Choroid plexus epithelial cell (primary cell): ENCODE measurements at regions not wholly inside any gene's neighbourhood (a gene's known extent, or its start where the extent isn't known, plus 50 kb on each side); places are given as distances from the start of the nearest gene placed in this dataset.

Experiments
- DNase-seq: peaks from one replicate; pipeline ENCODE4 v3.0.0-alpha.2; 2010; ENCODE audit warnings: low read depth
- H3K4me3 ChIP-seq: 2 replicates; pipeline ENCODE4 v1.5.1; 2011; ENCODE audit warnings: low read depth, mild to moderate bottlenecking, control low read depth, low read length, moderate library complexity
- TF ChIP-seq, protein P1 (sequence below): conservative IDR thresholded peaks from 2 replicates; pipeline ENCODE4 v1.5.1; 2011; ENCODE audit warnings: low read depth, mild to moderate bottlenecking, control low read depth, inconsistent platforms, low read length, moderate library complexity

DNA sequence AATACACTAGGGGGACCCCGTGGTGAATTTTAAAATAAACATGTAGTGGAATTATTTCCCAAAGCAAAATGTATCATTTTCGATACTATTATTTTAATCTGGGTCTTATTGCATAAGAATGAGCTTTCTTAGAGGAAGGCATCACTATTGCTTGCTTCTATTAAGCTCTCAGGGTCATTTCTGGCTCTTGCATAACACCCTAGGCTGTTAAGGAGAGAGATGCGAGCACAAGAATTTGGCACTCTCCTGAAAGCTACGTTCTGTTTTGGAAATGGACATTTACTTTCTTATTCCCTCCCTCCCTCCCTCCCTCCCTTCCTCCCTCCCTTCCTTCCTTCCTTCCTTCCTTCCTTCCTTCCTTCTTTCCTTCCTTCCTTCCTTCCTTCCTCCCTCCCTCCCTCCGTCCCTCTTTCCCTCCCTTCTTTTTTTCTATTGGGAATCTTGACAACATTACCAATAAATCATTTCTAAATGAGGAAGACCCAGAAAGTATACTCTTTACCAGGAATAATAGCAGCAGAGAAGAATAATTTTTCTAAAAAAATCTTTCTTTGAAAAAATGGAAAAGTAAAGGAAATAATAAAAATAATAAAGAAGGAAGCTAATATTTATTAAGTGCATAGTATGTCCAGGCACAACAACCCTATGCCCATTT, 83.6 kb upstream of the BDNF start:
- H3K4me3 ChIP-seq = no peak overlapping the region
- TF ChIP-seq, protein P1, sequence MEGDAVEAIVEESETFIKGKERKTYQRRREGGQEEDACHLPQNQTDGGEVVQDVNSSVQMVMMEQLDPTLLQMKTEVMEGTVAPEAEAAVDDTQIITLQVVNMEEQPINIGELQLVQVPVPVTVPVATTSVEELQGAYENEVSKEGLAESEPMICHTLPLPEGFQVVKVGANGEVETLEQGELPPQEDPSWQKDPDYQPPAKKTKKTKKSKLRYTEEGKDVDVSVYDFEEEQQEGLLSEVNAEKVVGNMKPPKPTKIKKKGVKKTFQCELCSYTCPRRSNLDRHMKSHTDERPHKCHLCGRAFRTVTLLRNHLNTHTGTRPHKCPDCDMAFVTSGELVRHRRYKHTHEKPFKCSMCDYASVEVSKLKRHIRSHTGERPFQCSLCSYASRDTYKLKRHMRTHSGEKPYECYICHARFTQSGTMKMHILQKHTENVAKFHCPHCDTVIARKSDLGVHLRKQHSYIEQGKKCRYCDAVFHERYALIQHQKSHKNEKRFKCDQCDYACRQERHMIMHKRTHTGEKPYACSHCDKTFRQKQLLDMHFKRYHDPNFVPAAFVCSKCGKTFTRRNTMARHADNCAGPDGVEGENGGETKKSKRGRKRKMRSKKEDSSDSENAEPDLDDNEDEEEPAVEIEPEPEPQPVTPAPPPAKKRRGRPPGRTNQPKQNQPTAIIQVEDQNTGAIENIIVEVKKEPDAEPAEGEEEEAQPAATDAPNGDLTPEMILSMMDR = no peak
- peak; percentile 36 for DNase-seq

DNA sequence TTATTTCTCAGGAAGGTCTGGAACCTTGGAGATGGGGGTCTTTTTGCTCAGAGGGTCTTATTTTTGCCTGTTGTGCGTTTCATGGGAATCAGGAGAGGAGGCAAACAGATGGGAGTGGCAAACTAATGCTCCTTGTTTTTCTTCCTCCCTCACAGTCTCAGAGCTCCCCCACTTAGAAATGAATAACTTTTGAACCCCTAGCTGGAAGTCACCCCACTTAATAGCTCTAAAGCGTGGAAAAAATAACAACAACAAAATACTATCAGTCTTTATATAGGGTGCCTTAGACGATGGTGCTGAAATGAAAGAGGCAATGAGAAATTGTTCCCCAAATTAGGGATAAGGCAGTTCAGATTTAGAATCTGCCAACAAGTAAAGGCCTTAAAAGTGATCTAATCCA, 76.8 kb upstream of the BDNF start:
- TF ChIP-seq, protein P1 = no peak
- no peak for DNase-seq
- no peak overlapping the region for H3K4me3 ChIP-seq

DNA sequence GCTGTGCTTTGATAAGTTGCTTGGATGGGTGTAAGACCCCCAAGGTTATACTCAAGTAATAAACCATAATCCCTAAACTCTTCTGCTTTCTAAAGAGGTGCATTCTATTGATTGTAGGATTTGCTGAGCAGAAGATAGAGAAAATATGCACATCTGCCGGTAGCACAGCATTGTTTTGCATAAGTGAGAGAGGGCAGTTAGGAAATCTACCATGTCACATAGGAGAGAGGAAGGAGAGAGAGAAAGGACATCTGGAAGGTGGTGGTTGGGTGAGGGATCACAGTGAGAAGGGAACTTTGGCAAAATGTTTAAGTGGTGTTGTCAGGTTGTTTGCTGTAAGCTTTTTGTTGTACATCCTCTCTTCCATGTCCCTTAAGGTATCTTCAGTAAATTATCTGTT, 73.6 kb upstream of the BDNF start:
- no peak overlapping the region for H3K4me3 ChIP-seq
- TF ChIP-seq, protein P1 = no peak
- no peak for DNase-seq

- H3K4me3 ChIP-seq = no peak overlapping the region
- no peak for DNase-seq
- TF ChIP-seq, protein P1 = no peak
Measured at GRCh38 chr11:27771516-27771915, 71.3 kb upstream of the BDNF start.

DNA sequence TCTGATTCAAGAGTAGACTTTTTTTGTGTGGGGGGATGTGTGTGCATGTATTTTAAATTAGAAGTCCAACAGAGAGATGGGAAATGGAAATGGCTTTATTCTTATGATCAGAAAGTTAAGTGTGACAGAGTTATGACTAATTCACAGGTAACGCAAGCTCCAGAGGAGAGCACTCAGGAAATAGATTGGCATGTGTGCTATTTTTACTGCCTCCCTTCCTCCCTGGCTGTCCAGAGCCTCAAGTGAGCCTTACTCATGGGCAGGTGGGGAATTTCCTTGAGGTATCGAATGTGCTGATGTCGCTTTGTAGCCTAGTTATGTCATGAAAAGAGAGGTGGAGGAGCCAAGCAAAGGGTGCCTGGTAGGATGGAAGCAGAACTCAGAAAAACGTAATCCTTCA, 70.3 kb upstream of the BDNF start:
- no peak for DNase-seq
- TF ChIP-seq, protein P1 = no peak
- no peak overlapping the region for H3K4me3 ChIP-seq

GRCh38 chr11:27763736-27764135, 63.5 kb upstream of the BDNF start:
- TF ChIP-seq, protein P1 = no peak
- no peak for DNase-seq
- H3K4me3 ChIP-seq = no peak overlapping the region

- no peak overlapping the region for H3K4me3 ChIP-seq
- DNase-seq = no peak
- TF ChIP-seq, protein P1 = no peak
Measured at GRCh38 chr11:27761356-27761755, 61.1 kb upstream of the BDNF start.
